ENCODE measurements at regions not wholly inside any gene's neighbourhood (a gene's known extent, or its start where the extent isn't known, plus 50 kb on each side); places are given as distances from the start of the nearest gene placed in this dataset.

- no peaks in the 10 kb centered on the region for H3K36me3 Mint-ChIP-seq (ENCODE audit: low read depth)
- DNase-seq = no peak
- no peaks in the 10 kb centered on the region for H3K9me3 Mint-ChIP-seq
- no peak for TF ChIP-seq CTCF (IDR thresholded peaks at IDR 0.05)
- no peaks in the 10 kb centered on the region for H3K27me3 Mint-ChIP-seq (ENCODE audit: low read depth, poor library complexity)
- no peak overlapping the region for H3K4me3 Mint-ChIP-seq
- no peak overlapping the region for H3K27ac Mint-ChIP-seq
- H3K4me1 Mint-ChIP-seq = no peaks in the 10 kb centered on the region
Measured at GRCh38 chr1:57797084-57797483, 373.2 kb upstream of the DAB1 start.

- no peaks in the 10 kb centered on the region for H3K36me3 Mint-ChIP-seq (ENCODE audit: low read depth)
- no peak overlapping the region for H3K4me3 Mint-ChIP-seq
- DNase-seq = no peak
Measured at GRCh38 chr1:57796616-57797015, 372.8 kb upstream of the DAB1 start.

GRCh38 chr1:57795886-57796285 is 372.0 kb upstream of the DAB1 start:
- Mint-ChIP-seq H3K36me3 (ENCODE audit: low read depth) (no peaks in the 10 kb centered on the region), H3K4me1 (no peaks in the 10 kb centered on the region), H3K9me3 (no peaks in the 10 kb centered on the region), H3K27ac (no peak overlapping the region), H3K27me3 (ENCODE audit: low read depth, poor library complexity) (no peaks in the 10 kb centered on the region), H3K4me3 (no peak overlapping the region)
- no peak for TF ChIP-seq CTCF (IDR thresholded peaks at IDR 0.05)
- no peak for DNase-seq

More at GRCh38 chr1:57796616-57797015, 372.8 kb upstream of the DAB1 start:
- Mint-ChIP-seq H3K9me3 (no peaks in the 10 kb centered on the region), H3K27ac (no peak overlapping the region), H3K4me1 (no peaks in the 10 kb centered on the region), H3K27me3 (ENCODE audit: low read depth, poor library complexity) (no peaks in the 10 kb centered on the region)
- TF ChIP-seq CTCF (IDR thresholded peaks at IDR 0.05) = no peak

- no peak for DNase-seq
- Mint-ChIP-seq H3K9me3 (no peaks in the 10 kb centered on the region), H3K4me3 (no peak overlapping the region), H3K36me3 (ENCODE audit: low read depth) (no peaks in the 10 kb centered on the region), H3K27me3 (ENCODE audit: low read depth, poor library complexity) (peaks cover 7% of the 10 kb centered on the region), H3K4me1 (peaks cover 1% of the 10 kb centered on the region), H3K27ac (no peak overlapping the region)
- no peak for TF ChIP-seq CTCF (IDR thresholded peaks at IDR 0.05)
Measured at GRCh38 chr1:57794078-57794477, 370.2 kb upstream of the DAB1 start.

- H3K4me3 Mint-ChIP-seq = no peak overlapping the region
- no peaks in the 10 kb centered on the region for H3K36me3 Mint-ChIP-seq (ENCODE audit: low read depth)
- no peaks in the 10 kb centered on the region for H3K9me3 Mint-ChIP-seq
- no peak for DNase-seq
- H3K4me1 Mint-ChIP-seq = peaks cover 12% of the 10 kb centered on the region
- H3K27ac Mint-ChIP-seq = no peak overlapping the region
- H3K27me3 Mint-ChIP-seq (ENCODE audit: low read depth, poor library complexity) = peaks cover 7% of the 10 kb centered on the region
- no peak for TF ChIP-seq CTCF (IDR thresholded peaks at IDR 0.05)
Measured at GRCh38 chr1:57791497-57791896, 367.6 kb upstream of the DAB1 start.

GRCh38 chr1:57789936-57790335 is 366.1 kb upstream of the DAB1 start:
- Mint-ChIP-seq H3K27ac (no peak overlapping the region), H3K4me1 (peaks cover 12% of the 10 kb centered on the region), H3K36me3 (ENCODE audit: low read depth) (no peaks in the 10 kb centered on the region), H3K27me3 (ENCODE audit: low read depth, poor library complexity) (peaks cover 7% of the 10 kb centered on the region), H3K9me3 (no peaks in the 10 kb centered on the region), H3K4me3 (no peak overlapping the region)
- DNase-seq = no peak
- TF ChIP-seq CTCF (IDR thresholded peaks at IDR 0.05) = no peak

Data from nephron progenitor cell (in vitro differentiated cells).